Lower lobe of right lung (tissue), 2 donors: ENCODE measurements at regions not wholly inside any gene's neighbourhood (a gene's known extent, or its start where the extent isn't known, plus 50 kb on each side); places are given as distances from the start of the nearest gene placed in this dataset.
A peak's percentile ranks its signal among the peaks of the same experiment; 100 is the strongest.

ENCODE experiments used
- ATAC-seq, 2 donors: fragments of 200-7000 bp; cut with Tn5 transposase; one replicate each; pipeline ENCODE4 v1.9.1; 2020 to 2022; ENCODE audit warnings: mild to moderate bottlenecking in 2 of 2, moderate library complexity in 2 of 2
- DNase-seq: peaks from one replicate; pipeline ENCODE4 v3.0.0-alpha.2; 2020
- H3K27ac ChIP-seq: fragments of 200-600 bp; one replicate; pipeline ENCODE4 v1.8.0; 2022
- H3K27me3 ChIP-seq: fragments of 200-600 bp; one replicate; pipeline ENCODE4 v1.8.0; 2022; ENCODE audit warnings: low read depth
- H3K36me3 ChIP-seq: fragments of 200-600 bp; one replicate; pipeline ENCODE4 v1.8.0; 2022; ENCODE audit warnings: mild to moderate bottlenecking
- H3K4me1 ChIP-seq: fragments of 200-600 bp; one replicate; pipeline ENCODE4 v1.8.0; 2022
- H3K4me3 ChIP-seq: fragments of 200-600 bp; one replicate; pipeline ENCODE4 v1.8.0; 2022; ENCODE audit warnings: mild to moderate bottlenecking
- H3K9me3 ChIP-seq: fragments of 200-600 bp; one replicate; pipeline ENCODE4 v1.8.0; 2022
- intact Hi-C: fragments of 100-400 bp; cut with DNase I; formaldehyde crosslinking; loops from one replicate; pipeline ENCODE4 v1.11.0; 2022
- TF ChIP-seq, protein P1 (sequence below): fragments of 200-600 bp; IDR thresholded peaks from one replicate; pipeline ENCODE4 v1.8.0; 2022; ENCODE audit warnings: antibody characterized with exemption, mild to moderate bottlenecking
- donor health status: DM: no; HTN: yes; CAD: no; lungs with severe emphysema.

GRCh38 chr2:4139731-4140130 lies 436.4 kb downstream of the DCDC2C start:
- H3K27me3 ChIP-seq = no peaks in the 10 kb centered on the region
- no peak overlapping the region for H3K27ac ChIP-seq
- no peak overlapping the region for H3K4me3 ChIP-seq
- no peaks in the 10 kb centered on the region for H3K36me3 ChIP-seq
- no peaks in the 10 kb centered on the region for H3K9me3 ChIP-seq
- intact Hi-C loops = no loop called here
- DNase-seq (no peak), ATAC-seq (peak in 1 of 2 donors; percentile 82)
- H3K4me1 ChIP-seq = no peaks in the 10 kb centered on the region
- TF ChIP-seq, protein P1, sequence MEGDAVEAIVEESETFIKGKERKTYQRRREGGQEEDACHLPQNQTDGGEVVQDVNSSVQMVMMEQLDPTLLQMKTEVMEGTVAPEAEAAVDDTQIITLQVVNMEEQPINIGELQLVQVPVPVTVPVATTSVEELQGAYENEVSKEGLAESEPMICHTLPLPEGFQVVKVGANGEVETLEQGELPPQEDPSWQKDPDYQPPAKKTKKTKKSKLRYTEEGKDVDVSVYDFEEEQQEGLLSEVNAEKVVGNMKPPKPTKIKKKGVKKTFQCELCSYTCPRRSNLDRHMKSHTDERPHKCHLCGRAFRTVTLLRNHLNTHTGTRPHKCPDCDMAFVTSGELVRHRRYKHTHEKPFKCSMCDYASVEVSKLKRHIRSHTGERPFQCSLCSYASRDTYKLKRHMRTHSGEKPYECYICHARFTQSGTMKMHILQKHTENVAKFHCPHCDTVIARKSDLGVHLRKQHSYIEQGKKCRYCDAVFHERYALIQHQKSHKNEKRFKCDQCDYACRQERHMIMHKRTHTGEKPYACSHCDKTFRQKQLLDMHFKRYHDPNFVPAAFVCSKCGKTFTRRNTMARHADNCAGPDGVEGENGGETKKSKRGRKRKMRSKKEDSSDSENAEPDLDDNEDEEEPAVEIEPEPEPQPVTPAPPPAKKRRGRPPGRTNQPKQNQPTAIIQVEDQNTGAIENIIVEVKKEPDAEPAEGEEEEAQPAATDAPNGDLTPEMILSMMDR = no peak

GRCh38 chr2:4140281-4140970 lies 437.1 kb downstream of the DCDC2C start:
- ATAC-seq (peak; percentile 55 to 74), DNase-seq (no peak)
- TF ChIP-seq, protein P1 = no peak
- Histone ChIP-seq H3K4me1 (no peaks in the 10 kb centered on the region), H3K27me3 (no peaks in the 10 kb centered on the region), H3K4me3 (no peak overlapping the region), H3K36me3 (no peaks in the 10 kb centered on the region), H3K9me3 (no peaks in the 10 kb centered on the region), H3K27ac (no peak overlapping the region)
- intact Hi-C loops = no loop called here

DNA sequence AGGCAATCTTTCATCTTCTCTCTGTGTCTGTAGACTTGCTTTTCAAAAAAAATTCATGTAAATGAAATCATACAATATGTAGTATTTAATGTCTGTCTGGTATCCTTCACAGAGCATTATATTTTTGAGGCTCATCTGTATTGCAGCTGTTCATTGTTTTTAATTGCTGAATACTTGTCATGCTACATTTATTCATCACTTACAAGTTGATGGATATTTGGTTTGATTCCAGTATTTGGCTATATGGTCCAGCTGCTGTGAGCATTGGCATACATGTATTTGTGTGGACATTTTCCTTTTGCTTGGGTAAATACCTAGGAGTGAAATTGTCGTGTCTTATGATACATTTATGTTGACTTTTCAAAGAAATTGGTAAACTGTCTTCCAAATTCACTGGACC lies 441.4 kb downstream of the DCDC2C start:
- no peaks in the 10 kb centered on the region for H3K36me3 ChIP-seq
- no peak for DNase-seq
- TF ChIP-seq, protein P1 = no peak
- no peak for ATAC-seq
- H3K9me3 ChIP-seq = no peaks in the 10 kb centered on the region
- H3K27ac ChIP-seq = no peak overlapping the region
- intact Hi-C loops = no loop called here
- no peaks in the 10 kb centered on the region for H3K27me3 ChIP-seq
- H3K4me1 ChIP-seq = no peaks in the 10 kb centered on the region
- H3K4me3 ChIP-seq = no peak overlapping the region

- DNase-seq = no peak
- intact Hi-C loops = no loop called here
- no peaks in the 10 kb centered on the region for H3K9me3 ChIP-seq
- no peaks in the 10 kb centered on the region for H3K36me3 ChIP-seq
- ATAC-seq = no peak
- H3K27ac ChIP-seq = no peak overlapping the region
- no peaks in the 10 kb centered on the region for H3K4me1 ChIP-seq
- H3K4me3 ChIP-seq = no peak overlapping the region
- TF ChIP-seq, protein P1 = no peak
- no peaks in the 10 kb centered on the region for H3K27me3 ChIP-seq
These were observed 448.1 kb downstream of the DCDC2C start for GRCh38 chr2:4151521-4151920.

GRCh38 chr2:4152051-4152450 lies 448.7 kb downstream of the DCDC2C start:
- Histone ChIP-seq H3K27ac (no peak overlapping the region), H3K4me3 (no peak overlapping the region), H3K27me3 (no peaks in the 10 kb centered on the region), H3K36me3 (no peaks in the 10 kb centered on the region), H3K4me1 (no peaks in the 10 kb centered on the region), H3K9me3 (no peaks in the 10 kb centered on the region)
- TF ChIP-seq, protein P1 = no peak
- no peak for ATAC-seq
- intact Hi-C loops = no loop called here
- DNase-seq = no peak
